Stomach (tissue), 4 donors: ENCODE measurements at regions not wholly inside any gene's neighbourhood (a gene's known extent, or its start where the extent isn't known, plus 50 kb on each side); places are given as distances from the start of the nearest gene placed in this dataset.

Source experiments
- CTCF ChIP-seq, 7 experiments: fragments of 450-650 bp in 4 of 7; fragments of 200-600 bp in 3 of 7; sonication (generic) in 3 of 7; IDR thresholded peaks; one replicate each; pipeline ENCODE4 v1.5.1; 2016 to 2019; ENCODE audit warnings: antibody characterized with exemption in 7 of 7, control low read depth in 2 of 7, mild to moderate bottlenecking in 1 of 7
- EP300 ChIP-seq: sonication (generic); formaldehyde crosslinking; IDR thresholded peaks from one replicate; pipeline ENCODE4 v1.6.1; 2017; ENCODE audit warnings: antibody characterized with exemption
- POLR2AphosphoS5 ChIP-seq, 3 donors: sonication (generic); formaldehyde crosslinking; IDR thresholded peaks; one replicate each; pipeline ENCODE4 v1.6.1; 2016; ENCODE audit warnings: antibody characterized with exemption in 3 of 3

- no peak for TF ChIP-seq EP300
- no peak for TF ChIP-seq CTCF (IDR thresholded peaks at IDR 0.05)
- TF ChIP-seq POLR2AphosphoS5 (IDR thresholded peaks at IDR 0.05): no peak
These were observed 750.7 kb upstream of the PABPC4L start for GRCh38 chr4:134952305-134952704.
